ENCODE measurements at regions not wholly inside any gene's neighbourhood (a gene's known extent, or its start where the extent isn't known, plus 50 kb on each side); places are given as distances from the start of the nearest gene placed in this dataset.
A peak's percentile ranks its signal among the peaks of the same experiment; 100 is the strongest.

- TF ChIP-seq EZH2phosphoT487 (IDR thresholded peaks at IDR 0.05; ENCODE audit: low read depth, severe bottlenecking, unreplicated experiment) (no peak), CTCF (IDR thresholded peaks at IDR 0.05; ENCODE audit: poor library complexity) (no peak), EZH2 (IDR thresholded peaks at IDR 0.05; ENCODE audit: borderline replicate concordance) (no peak)
- no peak overlapping the region for H2AFZ ChIP-seq
- no peaks in the 10 kb centered on the region for H3K9me2 ChIP-seq (replicated peaks; ENCODE audit: insufficient read depth)
- no peaks in the 10 kb centered on the region for H3K4me1 ChIP-seq (ENCODE audit: insufficient read depth)
- H3K79me2 ChIP-seq, result no peaks in the 10 kb centered on the region
- no peaks in the 10 kb centered on the region for H3K36me3 ChIP-seq (replicated peaks; ENCODE audit: insufficient read depth, low read depth)
- DNase-seq (ENCODE audit: low spot score), result peak; percentile 74
- H3K4me2 ChIP-seq, result no peak overlapping the region
- 19% methylated on average over 5 of the region's 5 CpGs for WGBS (ENCODE audit: low lambda C conversion rate, missing lambda C conversion rate)
- no peak overlapping the region for H3K27ac ChIP-seq
- no peaks in the 10 kb centered on the region for H4K20me1 ChIP-seq (ENCODE audit: insufficient read depth, poor library complexity, severe bottlenecking)
- H3K9me3 ChIP-seq (ENCODE audit: low read depth), result no peaks in the 10 kb centered on the region
- no peak overlapping the region for H3K4me3 ChIP-seq
- H3K27me3 ChIP-seq, result no peaks in the 10 kb centered on the region
These were observed 152.8 kb upstream of the DAP start for GRCh38 chr5:10913841-10914240.

- Histone ChIP-seq H3K4me1 (ENCODE audit: insufficient read depth) (no peaks in the 10 kb centered on the region), H3K36me3 (replicated peaks; ENCODE audit: insufficient read depth, low read depth) (no peaks in the 10 kb centered on the region), H3K4me2 (no peak overlapping the region), H3K9me2 (replicated peaks; ENCODE audit: insufficient read depth) (no peaks in the 10 kb centered on the region), H3K4me3 (no peak overlapping the region), H3K9me3 (ENCODE audit: low read depth) (no peaks in the 10 kb centered on the region), H3K27me3 (no peaks in the 10 kb centered on the region), H4K20me1 (ENCODE audit: insufficient read depth, poor library complexity, severe bottlenecking) (no peaks in the 10 kb centered on the region), H3K79me2 (no peaks in the 10 kb centered on the region), H2AFZ (no peak overlapping the region), H3K27ac (no peak overlapping the region)
- WGBS (ENCODE audit: low lambda C conversion rate, missing lambda C conversion rate), result 56% methylated on average over 2 of the region's 2 CpGs
- TF ChIP-seq CTCF (IDR thresholded peaks at IDR 0.05; ENCODE audit: poor library complexity) (no peak), EZH2 (IDR thresholded peaks at IDR 0.05; ENCODE audit: borderline replicate concordance) (no peak), EZH2phosphoT487 (IDR thresholded peaks at IDR 0.05; ENCODE audit: low read depth, severe bottlenecking, unreplicated experiment) (no peak)
- no peak for DNase-seq (ENCODE audit: low spot score)
These were observed 152.3 kb upstream of the DAP start for GRCh38 chr5:10913181-10913810.

GRCh38 chr5:10912435-10912834 is 151.4 kb upstream of the DAP start:
- no peaks in the 10 kb centered on the region for H3K36me3 ChIP-seq (replicated peaks; ENCODE audit: insufficient read depth, low read depth)
- TF ChIP-seq CTCF (IDR thresholded peaks at IDR 0.05; ENCODE audit: poor library complexity), result no peak
- TF ChIP-seq EZH2phosphoT487 (IDR thresholded peaks at IDR 0.05; ENCODE audit: low read depth, severe bottlenecking, unreplicated experiment), result no peak
- no peak for TF ChIP-seq EZH2 (IDR thresholded peaks at IDR 0.05; ENCODE audit: borderline replicate concordance)
- no peaks in the 10 kb centered on the region for H3K9me2 ChIP-seq (replicated peaks; ENCODE audit: insufficient read depth)
- H3K4me1 ChIP-seq (ENCODE audit: insufficient read depth), result no peaks in the 10 kb centered on the region
- H3K4me2 ChIP-seq, result no peak overlapping the region
- H4K20me1 ChIP-seq (ENCODE audit: insufficient read depth, poor library complexity, severe bottlenecking), result no peaks in the 10 kb centered on the region
- H3K79me2 ChIP-seq, result no peaks in the 10 kb centered on the region
- no peak overlapping the region for H3K27ac ChIP-seq
- H3K4me3 ChIP-seq, result no peak overlapping the region
- DNase-seq (ENCODE audit: low spot score), result no peak
- 96% methylated on average over 2 of the region's 2 CpGs for WGBS (ENCODE audit: low lambda C conversion rate, missing lambda C conversion rate)
- no peaks in the 10 kb centered on the region for H3K27me3 ChIP-seq
- H3K9me3 ChIP-seq (ENCODE audit: low read depth), result no peaks in the 10 kb centered on the region
- H2AFZ ChIP-seq, result no peak overlapping the region

Data from hepatocyte (in vitro differentiated cells).